ENCODE measurements at regions not wholly inside any gene's neighbourhood (a gene's known extent, or its start where the extent isn't known, plus 50 kb on each side); places are given as distances from the start of the nearest gene placed in this dataset.

DNA sequence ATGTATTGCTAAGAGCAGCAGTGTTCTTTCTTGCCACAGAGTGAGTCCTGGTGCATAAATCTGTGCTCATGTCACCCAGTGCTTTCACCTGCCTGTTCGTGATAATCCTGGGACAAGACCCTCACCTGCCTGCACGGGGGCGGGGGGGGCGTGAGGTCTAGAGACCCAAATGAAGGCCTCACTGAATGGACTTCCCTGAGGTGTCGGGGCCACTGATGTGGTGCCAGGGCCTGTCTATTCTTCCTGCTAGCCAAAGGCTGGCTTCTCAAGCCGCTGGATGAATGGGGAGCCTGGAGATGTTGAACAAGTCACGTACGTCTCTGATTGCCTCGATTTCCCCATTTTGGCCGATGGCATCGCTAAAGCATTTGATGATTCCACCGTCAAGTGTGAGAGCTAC, 118.8 kb upstream of the IRF2BP2 start:
- H3K27ac Mint-ChIP-seq (ENCODE audit: unreplicated experiment) = no peak overlapping the region
- no peaks in the 10 kb centered on the region for H3K36me3 Mint-ChIP-seq (ENCODE audit: low read depth, unreplicated experiment)
- no peaks in the 10 kb centered on the region for H3K9me3 Mint-ChIP-seq (ENCODE audit: unreplicated experiment)
- no peak overlapping the region for H3K4me3 Mint-ChIP-seq (ENCODE audit: unreplicated experiment)
- TF ChIP-seq, protein P1, sequence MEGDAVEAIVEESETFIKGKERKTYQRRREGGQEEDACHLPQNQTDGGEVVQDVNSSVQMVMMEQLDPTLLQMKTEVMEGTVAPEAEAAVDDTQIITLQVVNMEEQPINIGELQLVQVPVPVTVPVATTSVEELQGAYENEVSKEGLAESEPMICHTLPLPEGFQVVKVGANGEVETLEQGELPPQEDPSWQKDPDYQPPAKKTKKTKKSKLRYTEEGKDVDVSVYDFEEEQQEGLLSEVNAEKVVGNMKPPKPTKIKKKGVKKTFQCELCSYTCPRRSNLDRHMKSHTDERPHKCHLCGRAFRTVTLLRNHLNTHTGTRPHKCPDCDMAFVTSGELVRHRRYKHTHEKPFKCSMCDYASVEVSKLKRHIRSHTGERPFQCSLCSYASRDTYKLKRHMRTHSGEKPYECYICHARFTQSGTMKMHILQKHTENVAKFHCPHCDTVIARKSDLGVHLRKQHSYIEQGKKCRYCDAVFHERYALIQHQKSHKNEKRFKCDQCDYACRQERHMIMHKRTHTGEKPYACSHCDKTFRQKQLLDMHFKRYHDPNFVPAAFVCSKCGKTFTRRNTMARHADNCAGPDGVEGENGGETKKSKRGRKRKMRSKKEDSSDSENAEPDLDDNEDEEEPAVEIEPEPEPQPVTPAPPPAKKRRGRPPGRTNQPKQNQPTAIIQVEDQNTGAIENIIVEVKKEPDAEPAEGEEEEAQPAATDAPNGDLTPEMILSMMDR (IDR thresholded peaks at IDR 0.05; ENCODE audit: unreplicated experiment) = no peak
- DNase-seq (ENCODE audit: low spot score) = no peak
- peaks cover 14% of the 10 kb centered on the region for H3K27me3 Mint-ChIP-seq (ENCODE audit: unreplicated experiment)
- H3K4me1 Mint-ChIP-seq (ENCODE audit: unreplicated experiment) = peaks cover 79% of the 10 kb centered on the region

DNA sequence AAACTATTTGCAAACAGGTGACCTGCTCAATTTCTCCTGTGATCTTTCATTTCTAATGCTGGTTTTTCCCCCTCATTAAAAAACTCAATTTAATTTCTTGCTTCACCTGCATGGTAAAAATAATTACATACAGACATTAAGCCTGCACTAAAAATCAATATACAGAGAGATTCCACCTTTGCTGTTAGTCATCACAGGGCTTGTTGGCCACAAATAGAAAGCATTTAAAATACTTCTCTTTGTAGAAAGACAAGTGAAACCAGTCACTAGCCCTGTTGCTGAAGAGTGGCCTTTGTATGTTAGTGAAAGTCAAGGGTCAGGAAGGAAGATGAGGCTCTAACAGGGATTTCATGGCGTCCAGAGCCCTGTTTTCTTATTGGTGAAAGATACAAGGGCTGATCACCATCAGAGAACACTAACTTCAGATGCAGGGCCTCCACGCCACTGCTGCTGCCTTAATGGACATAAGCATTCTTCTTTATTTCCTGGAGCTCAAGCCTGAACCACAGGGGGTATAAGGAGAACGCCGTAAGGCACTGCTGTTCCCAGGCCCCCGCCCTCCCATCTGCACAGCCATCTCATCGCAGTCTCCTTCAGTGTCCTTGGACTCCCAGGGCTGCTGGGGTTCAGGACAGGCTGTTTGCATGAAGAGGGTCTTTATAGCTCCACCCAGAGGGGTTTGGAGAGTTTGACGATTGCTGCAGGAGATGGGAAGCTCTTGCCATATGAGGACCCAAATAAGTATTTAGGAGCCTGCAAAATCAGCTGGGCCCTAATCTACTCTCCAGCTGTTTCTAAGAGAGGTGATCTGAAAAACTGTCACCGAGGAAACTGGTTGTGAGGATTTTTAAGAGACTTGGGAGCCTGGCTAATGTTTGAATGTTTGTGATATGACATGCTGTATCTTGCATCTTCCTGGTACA, 117.3 kb upstream of the IRF2BP2 start:
- TF ChIP-seq, protein P1 (IDR thresholded peaks at IDR 0.05; ENCODE audit: unreplicated experiment) = no peak
- Mint-ChIP-seq H3K27ac (ENCODE audit: unreplicated experiment) (peak overlapping the region; percentile 90), H3K4me1 (ENCODE audit: unreplicated experiment) (peaks cover 89% of the 10 kb centered on the region), H3K4me3 (ENCODE audit: unreplicated experiment) (no peak overlapping the region), H3K27me3 (ENCODE audit: unreplicated experiment) (peaks cover 20% of the 10 kb centered on the region), H3K9me3 (ENCODE audit: unreplicated experiment) (no peaks in the 10 kb centered on the region), H3K36me3 (ENCODE audit: low read depth, unreplicated experiment) (no peaks in the 10 kb centered on the region)
- no peak for DNase-seq (ENCODE audit: low spot score)

DNA sequence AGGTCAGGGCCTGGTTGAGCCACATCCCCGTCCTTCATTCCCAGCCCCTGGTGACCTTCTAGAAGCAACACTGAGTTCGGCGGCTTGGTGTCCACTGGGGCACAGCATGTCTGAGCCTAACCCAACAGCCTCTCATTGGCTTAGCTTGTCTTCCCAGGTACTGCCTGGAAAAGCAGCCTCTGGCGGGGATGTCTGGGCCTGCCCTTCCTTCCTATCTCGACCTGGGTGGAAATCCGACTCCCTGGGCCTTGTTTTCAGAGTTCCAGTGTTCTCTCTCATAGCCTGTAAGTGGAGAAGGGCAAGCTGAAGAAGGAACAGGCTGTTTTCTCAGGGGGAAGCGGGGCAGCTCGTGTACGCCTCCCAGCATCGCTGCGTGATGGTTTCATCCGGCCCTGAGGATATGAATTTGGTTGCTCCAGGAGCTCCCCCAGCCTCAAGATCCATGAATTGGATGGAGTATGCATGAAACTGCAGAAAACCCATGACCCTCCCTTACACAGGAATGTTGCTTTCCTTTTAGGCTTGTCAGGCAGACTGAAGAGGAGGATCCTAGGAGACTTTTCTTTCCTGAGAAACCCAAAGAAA, 116.5 kb upstream of the IRF2BP2 start:
- Mint-ChIP-seq H3K27me3 (ENCODE audit: unreplicated experiment) (peaks cover 21% of the 10 kb centered on the region), H3K36me3 (ENCODE audit: low read depth, unreplicated experiment) (no peaks in the 10 kb centered on the region), H3K4me1 (ENCODE audit: unreplicated experiment) (peaks cover 90% of the 10 kb centered on the region), H3K9me3 (ENCODE audit: unreplicated experiment) (no peaks in the 10 kb centered on the region), H3K4me3 (ENCODE audit: unreplicated experiment) (peak overlapping the region; percentile 37), H3K27ac (ENCODE audit: unreplicated experiment) (peak overlapping the region; percentile 90)
- TF ChIP-seq, protein P1 (IDR thresholded peaks at IDR 0.05; ENCODE audit: unreplicated experiment) = no peak
- DNase-seq (ENCODE audit: low spot score) = no peak

DNA sequence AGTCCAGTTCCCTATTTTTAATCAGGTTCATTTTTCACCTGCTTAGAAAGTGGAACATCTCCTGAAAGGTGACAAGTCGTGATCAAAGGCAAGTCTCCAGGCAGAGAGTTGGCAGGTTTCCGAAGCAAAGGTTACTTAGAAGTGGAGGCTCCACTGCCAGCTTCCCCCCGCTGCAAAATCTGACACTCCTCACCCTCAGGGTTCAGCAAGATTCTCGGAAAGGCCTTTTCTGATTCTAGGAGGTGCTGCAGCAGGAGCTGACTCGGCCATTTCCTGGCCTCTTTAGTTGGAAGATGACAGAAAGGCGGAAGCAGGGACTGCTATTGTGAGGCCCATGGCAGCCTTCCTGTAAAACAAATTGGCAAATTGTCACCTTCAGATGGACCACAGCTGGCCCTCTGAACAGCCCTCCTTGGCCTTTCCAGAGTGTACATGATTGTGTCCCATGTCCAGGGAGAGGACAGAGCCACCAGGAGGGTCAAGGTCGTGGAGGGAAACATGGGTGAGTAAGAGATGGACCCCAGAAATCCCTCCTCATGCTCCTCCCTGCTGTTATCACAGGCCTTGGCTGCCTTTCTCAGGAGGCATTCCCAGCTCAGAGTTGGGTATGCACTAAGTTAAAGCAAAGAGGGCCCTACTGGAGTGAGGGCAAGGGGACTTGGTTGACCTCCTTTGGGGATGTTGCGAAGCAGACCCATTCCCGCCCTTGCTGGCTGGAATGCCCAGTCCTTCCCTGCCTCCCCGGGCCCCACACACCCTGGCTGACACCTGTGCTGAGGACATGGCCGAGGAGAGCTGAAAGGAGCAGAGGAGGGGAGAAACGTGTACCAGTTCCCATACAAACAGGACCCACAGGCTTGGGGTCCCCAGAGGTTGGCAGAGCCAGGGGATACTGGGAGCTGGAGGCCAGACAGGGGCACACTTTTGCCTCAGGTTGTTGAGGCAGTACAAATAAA, 115.5 kb upstream of the IRF2BP2 start:
- peak; percentile 34 for DNase-seq (ENCODE audit: low spot score)
- H3K4me1 Mint-ChIP-seq (ENCODE audit: unreplicated experiment) = peaks cover 90% of the 10 kb centered on the region
- TF ChIP-seq, protein P1 (IDR thresholded peaks at IDR 0.05; ENCODE audit: unreplicated experiment) = no peak
- H3K27ac Mint-ChIP-seq (ENCODE audit: unreplicated experiment) = peak overlapping the region; percentile 100
- no peaks in the 10 kb centered on the region for H3K36me3 Mint-ChIP-seq (ENCODE audit: low read depth, unreplicated experiment)
- peaks cover 19% of the 10 kb centered on the region for H3K27me3 Mint-ChIP-seq (ENCODE audit: unreplicated experiment)
- H3K9me3 Mint-ChIP-seq (ENCODE audit: unreplicated experiment) = no peaks in the 10 kb centered on the region
- H3K4me3 Mint-ChIP-seq (ENCODE audit: unreplicated experiment) = peak overlapping the region; percentile 56
